HL-60 (cell line): ENCODE measurements at regions not wholly inside any gene's neighbourhood (a gene's known extent, or its start where the extent isn't known, plus 50 kb on each side); places are given as distances from the start of the nearest gene placed in this dataset.

Source experiments
- GABPA ChIP-seq: IDR thresholded peaks from 2 replicates; pipeline ENCODE4 v1.6.1; 2012; ENCODE audit warnings: low read depth
- POLR2AphosphoS5 ChIP-seq: IDR thresholded peaks from 2 replicates; pipeline ENCODE4 v1.6.1; 2012; ENCODE audit warnings: low read depth
- REST ChIP-seq: IDR thresholded peaks from 2 replicates; pipeline ENCODE4 v1.6.1; 2012; ENCODE audit warnings: low read depth; ENCODE audit not compliant: insufficient replicate concordance
- TF ChIP-seq, protein P1 (sequence below): IDR thresholded peaks from one replicate; pipeline ENCODE4 v1.5.1; 2011; ENCODE audit warnings: low read length, control low read depth, inconsistent platforms; ENCODE audit not compliant: insufficient read depth

- TF ChIP-seq, protein P1, sequence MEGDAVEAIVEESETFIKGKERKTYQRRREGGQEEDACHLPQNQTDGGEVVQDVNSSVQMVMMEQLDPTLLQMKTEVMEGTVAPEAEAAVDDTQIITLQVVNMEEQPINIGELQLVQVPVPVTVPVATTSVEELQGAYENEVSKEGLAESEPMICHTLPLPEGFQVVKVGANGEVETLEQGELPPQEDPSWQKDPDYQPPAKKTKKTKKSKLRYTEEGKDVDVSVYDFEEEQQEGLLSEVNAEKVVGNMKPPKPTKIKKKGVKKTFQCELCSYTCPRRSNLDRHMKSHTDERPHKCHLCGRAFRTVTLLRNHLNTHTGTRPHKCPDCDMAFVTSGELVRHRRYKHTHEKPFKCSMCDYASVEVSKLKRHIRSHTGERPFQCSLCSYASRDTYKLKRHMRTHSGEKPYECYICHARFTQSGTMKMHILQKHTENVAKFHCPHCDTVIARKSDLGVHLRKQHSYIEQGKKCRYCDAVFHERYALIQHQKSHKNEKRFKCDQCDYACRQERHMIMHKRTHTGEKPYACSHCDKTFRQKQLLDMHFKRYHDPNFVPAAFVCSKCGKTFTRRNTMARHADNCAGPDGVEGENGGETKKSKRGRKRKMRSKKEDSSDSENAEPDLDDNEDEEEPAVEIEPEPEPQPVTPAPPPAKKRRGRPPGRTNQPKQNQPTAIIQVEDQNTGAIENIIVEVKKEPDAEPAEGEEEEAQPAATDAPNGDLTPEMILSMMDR: no peak
- TF ChIP-seq GABPA (no peak), REST (no peak), POLR2AphosphoS5 (no peak)
Observed at GRCh38 chr21:16796776-16797175, 716.1 kb upstream of the CXADR start.
